ENCODE measurements at regions not wholly inside any gene's neighbourhood (a gene's known extent, or its start where the extent isn't known, plus 50 kb on each side); places are given as distances from the start of the nearest gene placed in this dataset.

DNA sequence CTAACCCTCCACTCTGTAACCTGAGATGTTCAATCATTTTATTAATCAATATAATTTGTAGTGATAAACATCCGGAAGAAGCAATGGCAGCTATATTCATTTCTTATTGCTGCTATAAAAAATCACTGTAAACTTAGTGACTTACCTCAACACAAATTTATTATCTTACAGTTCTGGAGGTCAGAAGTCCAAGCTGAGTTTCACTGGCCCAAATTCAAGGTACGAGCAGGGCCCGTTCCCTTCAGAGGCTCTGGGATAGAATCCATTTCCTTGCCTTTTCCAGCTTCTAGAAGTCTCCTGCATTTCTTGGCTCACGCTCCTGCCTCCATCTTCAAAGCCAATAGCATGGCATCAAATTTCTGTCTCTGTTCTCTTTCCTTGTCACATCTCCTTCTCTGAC lies 279.5 kb upstream of the SP8 start:
- Mint-ChIP-seq H3K4me1 (no peaks in the 10 kb centered on the region), H3K9me3 (peaks cover 2% of the 10 kb centered on the region), H3K36me3 (ENCODE audit: low read depth) (no peaks in the 10 kb centered on the region), H3K27ac (no peak overlapping the region), H3K4me3 (no peak overlapping the region), H3K27me3 (no peaks in the 10 kb centered on the region)
- intact Hi-C loops (cut with micrococcal nuclease): no loop called here
- no peak for TF ChIP-seq CTCF (IDR thresholded peaks at IDR 0.05)
- CTCF ChIA-PET: no interaction called here
- no peak for ATAC-seq (ENCODE audit: low read depth)
- DNase-seq: no peak
- POLR2A ChIA-PET: no interaction called here

DNA sequence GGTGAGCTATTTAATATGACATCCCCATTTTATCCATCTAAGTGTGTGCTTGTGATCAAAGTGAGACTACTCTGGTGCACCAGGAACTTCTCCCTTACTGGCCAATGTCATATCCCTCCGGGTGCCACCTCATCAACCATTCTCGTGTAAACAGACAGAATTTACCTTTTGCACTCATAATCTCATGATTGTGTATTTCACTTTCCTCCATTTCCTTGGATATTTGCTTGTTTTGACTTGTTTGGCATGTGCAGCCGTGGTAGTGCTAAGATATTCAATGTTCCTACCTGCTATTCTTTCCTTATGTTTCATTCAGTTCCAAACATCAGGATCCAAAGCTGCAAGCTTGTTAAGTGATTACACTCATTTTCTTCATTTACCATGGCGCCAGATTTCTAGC lies 280.5 kb upstream of the SP8 start:
- Mint-ChIP-seq H3K36me3 (ENCODE audit: low read depth) (no peaks in the 10 kb centered on the region), H3K4me3 (no peak overlapping the region), H3K27me3 (no peaks in the 10 kb centered on the region), H3K27ac (no peak overlapping the region), H3K4me1 (no peaks in the 10 kb centered on the region), H3K9me3 (peaks cover 2% of the 10 kb centered on the region)
- POLR2A ChIA-PET: no interaction called here
- TF ChIP-seq CTCF (IDR thresholded peaks at IDR 0.05): no peak
- no peak for DNase-seq
- intact Hi-C loops (cut with micrococcal nuclease): no loop called here
- CTCF ChIA-PET: no interaction called here
- ATAC-seq (ENCODE audit: low read depth): no peak

- no peaks in the 10 kb centered on the region for H3K27me3 Mint-ChIP-seq
- ATAC-seq (ENCODE audit: low read depth) (no peak), DNase-seq (no peak)
- H3K4me1 Mint-ChIP-seq: no peaks in the 10 kb centered on the region
- no peaks in the 10 kb centered on the region for H3K36me3 Mint-ChIP-seq (ENCODE audit: low read depth)
- intact Hi-C loops (cut with micrococcal nuclease): no loop called here
- TF ChIP-seq CTCF (IDR thresholded peaks at IDR 0.05): no peak
- ChIA-PET CTCF (no interaction called here), POLR2A (no interaction called here)
- no peaks in the 10 kb centered on the region for H3K9me3 Mint-ChIP-seq
- H3K4me3 Mint-ChIP-seq: no peak overlapping the region
- no peak overlapping the region for H3K27ac Mint-ChIP-seq
Observed at GRCh38 chr7:21070571-21071090, 283.9 kb upstream of the SP8 start.

GRCh38 chr7:21071561-21072501 lies 285.1 kb upstream of the SP8 start:
- ChIA-PET POLR2A (no interaction called here), CTCF (no interaction called here)
- H3K36me3 Mint-ChIP-seq (ENCODE audit: low read depth): no peaks in the 10 kb centered on the region
- intact Hi-C loops (cut with micrococcal nuclease): no loop called here
- H3K4me3 Mint-ChIP-seq: no peak overlapping the region
- H3K4me1 Mint-ChIP-seq: no peaks in the 10 kb centered on the region
- no peaks in the 10 kb centered on the region for H3K27me3 Mint-ChIP-seq
- no peaks in the 10 kb centered on the region for H3K9me3 Mint-ChIP-seq
- no peak for DNase-seq
- no peak for ATAC-seq (ENCODE audit: low read depth)
- TF ChIP-seq CTCF (IDR thresholded peaks at IDR 0.05): no peak
- no peak overlapping the region for H3K27ac Mint-ChIP-seq

DNA sequence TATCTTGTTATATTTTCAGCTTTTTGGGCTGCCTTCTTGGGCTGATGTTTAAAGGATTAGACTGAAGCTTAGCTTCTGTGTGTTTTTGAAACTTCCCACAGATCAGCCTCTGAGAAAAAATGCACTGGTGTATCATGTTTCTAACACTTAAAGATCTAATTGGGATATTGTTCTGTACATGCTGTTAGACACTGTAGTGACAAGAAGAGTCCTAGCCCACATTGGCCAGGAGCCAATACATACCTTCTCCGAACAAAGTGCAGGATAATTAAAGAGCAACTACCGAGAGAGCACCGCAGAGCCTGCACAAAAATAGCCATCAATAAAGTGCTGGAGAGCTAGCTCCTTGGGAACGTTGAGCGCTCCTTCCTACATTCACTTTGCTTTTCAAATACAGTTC lies 289.4 kb upstream of the SP8 start:
- ChIA-PET CTCF (no interaction called here), POLR2A (no interaction called here)
- Mint-ChIP-seq H3K36me3 (ENCODE audit: low read depth) (no peaks in the 10 kb centered on the region), H3K27ac (no peak overlapping the region), H3K27me3 (no peaks in the 10 kb centered on the region), H3K9me3 (no peaks in the 10 kb centered on the region), H3K4me1 (no peaks in the 10 kb centered on the region), H3K4me3 (no peak overlapping the region)
- DNase-seq (no peak), ATAC-seq (ENCODE audit: low read depth) (no peak)
- intact Hi-C loops (cut with micrococcal nuclease): no loop called here
- no peak for TF ChIP-seq CTCF (IDR thresholded peaks at IDR 0.05)

All from activated B cell treated with CpG ODN at 0.5 μM for 24 hours (primary cell).